ENCODE measurements at regions not wholly inside any gene's neighbourhood (a gene's known extent, or its start where the extent isn't known, plus 50 kb on each side); places are given as distances from the start of the nearest gene placed in this dataset.
"Not testable (repeated sequence)": the region's sequence is repeated elsewhere in the genome, so short reads cannot be mapped to it uniquely, and the experiment has no call there.

GRCh38 chr4:179040259-179040658, 1598.0 kb upstream of the AGA start:
- DNase-seq, result no peak

DNA sequence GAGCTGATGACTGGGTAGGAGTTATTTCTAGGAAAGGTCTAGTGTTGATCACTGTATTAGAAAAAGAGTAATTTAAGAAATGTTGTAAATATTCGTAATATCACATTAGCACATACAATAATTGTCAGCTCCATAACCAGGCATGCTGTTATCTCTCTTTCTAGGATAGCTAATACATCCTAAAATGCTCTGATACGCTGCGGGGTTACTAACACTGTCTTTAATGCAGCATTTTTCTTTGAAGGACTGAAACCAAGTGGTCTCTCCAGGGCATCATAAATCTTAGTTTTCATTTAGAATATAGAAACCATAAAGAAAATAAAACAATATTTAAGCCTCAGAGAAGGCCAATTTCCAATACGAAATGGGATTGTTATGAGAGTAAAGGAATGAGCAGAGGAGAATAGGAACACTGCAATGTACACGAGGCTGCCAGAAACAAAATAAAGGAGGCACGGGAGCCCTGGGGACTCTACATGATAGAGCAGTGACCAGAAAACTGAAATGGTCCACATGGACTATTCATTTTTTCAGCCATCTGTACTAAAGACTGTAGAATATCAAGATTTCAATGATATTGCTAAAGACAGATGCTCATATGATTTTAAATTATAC, 1606.7 kb upstream of the AGA start:
- DNase-seq, result no peak

DNA sequence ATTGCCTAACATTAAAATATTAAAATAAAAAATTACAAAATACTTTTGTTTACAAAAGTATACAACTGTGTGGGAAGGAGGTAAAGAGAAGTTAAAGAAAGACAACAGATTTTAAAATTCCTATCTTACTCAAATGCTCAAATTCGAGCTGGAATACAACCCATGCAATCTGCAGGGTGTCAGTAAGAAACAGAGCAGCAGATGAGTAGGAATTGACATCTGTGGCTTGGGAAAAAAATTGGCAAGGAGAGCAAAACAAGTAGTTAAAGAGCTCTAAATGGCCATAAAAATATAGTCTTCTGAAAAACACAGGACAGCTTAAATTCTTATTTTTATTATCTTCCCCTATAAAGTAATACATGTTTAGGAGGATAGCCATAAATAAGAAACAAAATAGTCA, 1609.0 kb upstream of the AGA start:
- no peak for DNase-seq

- no peak for DNase-seq
Observed at GRCh38 chr4:179059396-179059795, 1617.2 kb upstream of the AGA start.

- DNase-seq, result not testable (repeated sequence)
Observed at GRCh38 chr4:179066254-179066653, 1624.0 kb upstream of the AGA start.

GRCh38 chr4:179071131-179071530, 1628.9 kb upstream of the AGA start:
- no peak for DNase-seq

- no peak for DNase-seq
Observed at GRCh38 chr4:179076865-179077264, 1634.6 kb upstream of the AGA start.

GRCh38 chr4:179095585-179096221, 1653.5 kb upstream of the AGA start:
- no peak for DNase-seq

GRCh38 chr4:179097741-179098140, 1655.5 kb upstream of the AGA start:
- no peak for DNase-seq

GRCh38 chr4:179110356-179110755, 1668.1 kb upstream of the AGA start:
- no peak for DNase-seq

DNA sequence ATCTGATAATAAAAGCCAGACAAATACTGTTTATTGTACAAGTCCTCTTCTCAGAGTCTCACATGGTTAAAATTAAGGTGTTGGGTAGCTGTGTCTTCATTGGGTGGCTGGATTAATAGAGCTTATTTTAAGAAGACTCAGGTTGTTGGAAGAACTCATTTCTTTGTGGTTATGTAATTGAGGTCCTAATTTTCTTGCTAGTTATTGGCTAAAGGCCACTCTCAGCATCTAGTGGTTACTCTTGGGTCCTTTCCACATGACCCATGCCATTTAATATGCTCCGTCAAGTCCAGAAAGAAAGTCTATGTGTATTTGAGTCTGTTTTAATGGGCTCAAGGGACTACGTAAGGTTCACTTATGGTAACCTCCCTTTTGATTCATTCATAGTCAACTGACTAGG, 1668.6 kb upstream of the AGA start:
- no peak for DNase-seq

- no peak for DNase-seq
Observed at GRCh38 chr4:179112441-179113170, 1670.4 kb upstream of the AGA start.

GRCh38 chr4:179114615-179115014, 1672.4 kb upstream of the AGA start:
- no peak for DNase-seq

- no peak for DNase-seq
Observed at GRCh38 chr4:179116011-179116410, 1673.8 kb upstream of the AGA start.

GRCh38 chr4:179116581-179116980, 1674.3 kb upstream of the AGA start:
- no peak for DNase-seq

DNA sequence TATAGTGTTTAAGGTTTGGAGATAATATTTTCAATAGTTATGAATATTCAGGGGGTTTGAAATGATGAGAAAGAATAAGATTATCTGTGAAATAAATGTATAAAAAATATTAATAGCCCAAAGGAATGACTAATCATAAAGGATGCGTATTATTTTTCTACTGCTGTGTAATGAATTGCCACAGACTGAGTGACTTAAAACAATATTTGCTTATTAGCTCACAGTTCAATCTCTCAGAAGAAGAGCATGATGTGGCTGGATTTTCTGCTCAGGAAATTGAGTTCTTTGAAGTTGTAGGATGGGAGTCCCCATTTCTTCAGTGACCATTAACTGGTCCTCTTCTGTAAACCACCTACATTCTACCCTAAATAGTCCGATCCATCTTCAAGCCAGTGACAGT, 1680.8 kb upstream of the AGA start:
- no peak for DNase-seq

GRCh38 chr4:179124419-179124818, 1682.2 kb upstream of the AGA start:
- no peak for DNase-seq

GRCh38 chr4:179124957-179125356, 1682.7 kb upstream of the AGA start:
- no peak for DNase-seq

GRCh38 chr4:179125870-179126269, 1683.6 kb upstream of the AGA start:
- no peak for DNase-seq

DNA sequence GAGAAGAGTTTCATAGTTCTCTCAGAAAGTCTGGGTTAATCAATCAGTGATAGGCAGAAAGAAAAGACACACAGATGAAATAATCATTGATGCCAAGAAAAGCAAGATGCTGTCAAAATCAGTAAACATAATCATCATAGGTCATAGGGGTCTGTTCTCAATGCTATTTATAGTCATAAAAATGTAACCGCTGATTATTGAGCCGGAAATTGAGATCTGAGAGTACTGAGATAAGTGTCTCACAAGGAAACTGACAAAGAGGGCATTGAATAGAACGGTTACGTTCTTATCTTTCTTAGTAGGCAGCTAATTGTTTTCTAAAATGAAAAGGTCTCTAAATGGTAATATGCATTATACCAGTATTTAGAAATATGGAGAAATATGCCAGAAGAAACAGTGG, 1686.1 kb upstream of the AGA start:
- no peak for DNase-seq

DNA sequence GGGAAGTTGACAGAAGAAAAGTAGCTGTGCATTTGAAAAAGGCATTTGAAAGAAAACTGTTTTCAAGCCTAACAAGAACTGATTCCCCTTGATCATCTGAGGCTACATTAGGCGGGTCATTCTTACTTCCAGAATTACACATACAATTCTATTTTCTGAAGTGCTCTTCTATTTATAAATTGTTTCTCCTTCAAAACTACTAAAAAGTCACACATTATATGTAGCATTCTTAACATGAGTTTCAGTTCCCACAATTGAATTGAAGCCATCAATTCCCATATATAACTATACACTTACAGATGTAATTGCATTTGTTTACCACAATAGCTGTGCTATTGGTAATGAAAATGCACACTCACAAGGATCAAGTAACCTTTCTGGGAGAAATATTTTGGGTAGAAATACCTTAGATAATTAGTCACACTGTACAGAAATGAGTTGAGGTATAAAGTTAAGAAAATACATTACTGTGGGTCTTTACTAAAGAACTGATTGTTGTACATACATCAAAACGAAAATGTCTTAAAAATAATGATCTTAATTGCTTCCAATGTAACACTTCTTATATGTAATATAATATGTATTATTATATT, 1688.0 kb upstream of the AGA start:
- no peak for DNase-seq

- DNase-seq, result no peak
Observed at GRCh38 chr4:179145746-179146525, 1703.7 kb upstream of the AGA start.

- no peak for DNase-seq
Observed at GRCh38 chr4:179151770-179152169, 1709.5 kb upstream of the AGA start.
